Nephron progenitor cell (in vitro differentiated cells): ENCODE measurements at regions not wholly inside any gene's neighbourhood (a gene's known extent, or its start where the extent isn't known, plus 50 kb on each side); places are given as distances from the start of the nearest gene placed in this dataset.
A peak's percentile ranks its signal among the peaks of the same experiment; 100 is the strongest.

Source experiments
- DNase-seq: peaks from one replicate; pipeline ENCODE4 v3.0.0; 2021
- H3K27ac Mint-ChIP-seq: 2 replicates; pipeline ENCODE4 v1.8.0; 2021; ENCODE audit warnings: mild to moderate bottlenecking, moderate library complexity, mixed read lengths
- H3K27me3 Mint-ChIP-seq: 2 replicates; pipeline ENCODE4 v1.8.0; 2021; ENCODE audit warnings: mild to moderate bottlenecking, low read depth, mixed read lengths; ENCODE audit not compliant: poor library complexity
- H3K36me3 Mint-ChIP-seq: 2 replicates; pipeline ENCODE4 v1.8.0; 2021; ENCODE audit warnings: low read depth, mixed read lengths
- H3K4me1 Mint-ChIP-seq: 2 replicates; pipeline ENCODE4 v1.8.0; 2021; ENCODE audit warnings: mixed read lengths
- H3K4me3 Mint-ChIP-seq: 2 replicates; pipeline ENCODE4 v1.8.0; 2021; ENCODE audit warnings: mild to moderate bottlenecking, moderate library complexity, mixed read lengths
- H3K9me3 Mint-ChIP-seq: 2 replicates; pipeline ENCODE4 v1.8.0; 2021; ENCODE audit warnings: mild to moderate bottlenecking, moderate library complexity, mixed read lengths
- CTCF ChIP-seq: fragments of 200-600 bp; sonication (generic); IDR thresholded peaks from 2 replicates; pipeline ENCODE4 v1.5.0; 2021; ENCODE audit warnings: antibody characterized with exemption

- Mint-ChIP-seq H3K4me3 (no peak overlapping the region), H3K4me1 (peaks cover 4% of the 10 kb centered on the region), H3K27me3 (peaks cover 3% of the 10 kb centered on the region), H3K36me3 (no peaks in the 10 kb centered on the region), H3K27ac (peak overlapping the region; percentile 22), H3K9me3 (peaks cover 13% of the 10 kb centered on the region)
- no peak for DNase-seq
- no peak for TF ChIP-seq CTCF
These were observed 86.4 kb downstream of the HAPSTR1 start for GRCh38 chr16:9177861-9178260.

GRCh38 chr16:9183682-9184353 is 92.4 kb downstream of the HAPSTR1 start:
- no peak overlapping the region for H3K4me3 Mint-ChIP-seq
- H3K36me3 Mint-ChIP-seq: no peaks in the 10 kb centered on the region
- no peak for DNase-seq

GRCh38 chr16:9184354-9184690 is 92.9 kb downstream of the HAPSTR1 start:
- H3K36me3 Mint-ChIP-seq: no peaks in the 10 kb centered on the region
- H3K4me1 Mint-ChIP-seq: no peaks in the 10 kb centered on the region
- no peak for TF ChIP-seq CTCF
- no peak overlapping the region for H3K27ac Mint-ChIP-seq
- peaks cover 4% of the 10 kb centered on the region for H3K9me3 Mint-ChIP-seq
- no peak for DNase-seq
- H3K27me3 Mint-ChIP-seq: no peaks in the 10 kb centered on the region
- H3K4me3 Mint-ChIP-seq: no peak overlapping the region

More at GRCh38 chr16:9183682-9184353, 92.4 kb downstream of the HAPSTR1 start:
- no peak for TF ChIP-seq CTCF
- no peak overlapping the region for H3K27ac Mint-ChIP-seq
- peaks cover 4% of the 10 kb centered on the region for H3K9me3 Mint-ChIP-seq
- no peaks in the 10 kb centered on the region for H3K27me3 Mint-ChIP-seq
- H3K4me1 Mint-ChIP-seq: peaks cover under 1% of the 10 kb centered on the region

GRCh38 chr16:9185381-9185780 is 93.9 kb downstream of the HAPSTR1 start:
- Mint-ChIP-seq H3K36me3 (no peaks in the 10 kb centered on the region), H3K4me3 (no peak overlapping the region), H3K9me3 (peaks cover 4% of the 10 kb centered on the region), H3K4me1 (no peaks in the 10 kb centered on the region), H3K27me3 (no peaks in the 10 kb centered on the region), H3K27ac (no peak overlapping the region)
- DNase-seq: no peak
- no peak for TF ChIP-seq CTCF

GRCh38 chr16:9186061-9186460 is 94.6 kb downstream of the HAPSTR1 start:
- Mint-ChIP-seq H3K4me1 (no peaks in the 10 kb centered on the region), H3K27ac (no peak overlapping the region), H3K27me3 (no peaks in the 10 kb centered on the region), H3K4me3 (no peak overlapping the region), H3K9me3 (peaks cover 4% of the 10 kb centered on the region), H3K36me3 (no peaks in the 10 kb centered on the region)
- TF ChIP-seq CTCF: no peak
- DNase-seq: no peak

- no peak overlapping the region for H3K4me3 Mint-ChIP-seq
- DNase-seq: no peak
These were observed 97.3 kb downstream of the HAPSTR1 start for GRCh38 chr16:9188721-9189120.

More at GRCh38 chr16:9188721-9189120, 97.3 kb downstream of the HAPSTR1 start:
- TF ChIP-seq CTCF: no peak
- H3K36me3 Mint-ChIP-seq: no peaks in the 10 kb centered on the region
- H3K9me3 Mint-ChIP-seq: peaks cover 2% of the 10 kb centered on the region
- H3K27ac Mint-ChIP-seq: no peak overlapping the region
- no peaks in the 10 kb centered on the region for H3K4me1 Mint-ChIP-seq
- peaks cover 2% of the 10 kb centered on the region for H3K27me3 Mint-ChIP-seq
